ENCODE measurements at regions not wholly inside any gene's neighbourhood (a gene's known extent, or its start where the extent isn't known, plus 50 kb on each side); places are given as distances from the start of the nearest gene placed in this dataset.

- no peak for ATAC-seq (ENCODE audit: insufficient read depth, low FRiP score)
- no peaks in the 10 kb centered on the region for H3K9me3 ChIP-seq (ENCODE audit: control insufficient read depth in 4 of 4, insufficient read depth in 3 of 4, low read length in 3 of 4)
- H3K27me3 ChIP-seq (ENCODE audit: control insufficient read depth in 3 of 3, insufficient read depth in 3 of 3, low read length in 2 of 3) = no peaks in the 10 kb centered on the region
- no peak overlapping the region for H3K4me3 ChIP-seq
- WGBS, 2 donors = 58 to 79% methylated on average over 5 of the region's 5 CpGs
- H3K4me1 ChIP-seq (ENCODE audit: control insufficient read depth in 5 of 5, insufficient read depth in 5 of 5, low read length in 5 of 5) = no peaks in the 10 kb centered on the region
- TF ChIP-seq CTCF (IDR thresholded peaks at IDR 0.05; ENCODE audit: control extremely low read depth, extremely low read depth) = no peak
- no peaks in the 10 kb centered on the region for H3K36me3 ChIP-seq (ENCODE audit: control insufficient read depth in 4 of 4, insufficient read depth in 4 of 4, low read length in 4 of 4)
- DNase-seq = no peak
- H3K27ac ChIP-seq (ENCODE audit: low read depth in 1 of 2, low read length in 1 of 2) = no peak overlapping the region
- no peak overlapping the region for H3K9ac ChIP-seq (ENCODE audit: insufficient read depth in 1 of 2, low read length in 2 of 2)
These were observed 1899.9 kb downstream of the NCAM2 start for GRCh38 chr21:22898051-22898665.

DNA sequence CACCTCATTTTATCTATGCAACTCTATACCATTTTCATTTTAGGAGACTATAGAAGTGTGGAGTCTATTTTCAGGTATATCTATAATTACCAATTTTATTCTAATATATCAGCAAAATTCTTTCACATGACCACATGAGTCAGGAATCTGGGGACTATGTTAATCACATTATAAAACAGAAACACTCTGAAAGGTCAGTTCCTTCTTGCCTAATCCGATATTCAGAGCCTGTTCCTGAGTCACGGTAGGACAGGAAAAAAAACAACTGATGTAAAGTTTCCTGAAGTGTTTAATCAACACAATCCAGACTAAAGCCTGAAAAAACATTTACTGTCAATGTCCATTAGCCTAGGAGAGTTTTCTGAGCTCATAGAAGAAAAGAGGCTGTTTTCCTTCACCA lies 1902.3 kb downstream of the NCAM2 start:
- Histone ChIP-seq H3K9me3 (ENCODE audit: control insufficient read depth in 4 of 4, insufficient read depth in 3 of 4, low read length in 3 of 4) (no peaks in the 10 kb centered on the region), H3K36me3 (ENCODE audit: control insufficient read depth in 4 of 4, insufficient read depth in 4 of 4, low read length in 4 of 4) (no peaks in the 10 kb centered on the region), H3K27me3 (ENCODE audit: control insufficient read depth in 3 of 3, insufficient read depth in 3 of 3, low read length in 2 of 3) (no peaks in the 10 kb centered on the region), H3K27ac (ENCODE audit: low read depth in 1 of 2, low read length in 1 of 2) (no peak overlapping the region), H3K4me1 (ENCODE audit: control insufficient read depth in 5 of 5, insufficient read depth in 5 of 5, low read length in 5 of 5) (no peaks in the 10 kb centered on the region), H3K9ac (ENCODE audit: insufficient read depth in 1 of 2, low read length in 2 of 2) (no peak overlapping the region), H3K4me3 (no peak overlapping the region)
- ATAC-seq (ENCODE audit: insufficient read depth, low FRiP score) (no peak), DNase-seq (peak in 2 of 3 donors; percentile 13 to 14)
- 7 to 10% methylated on average over 2 of the region's 2 CpGs for WGBS, 2 donors
- TF ChIP-seq CTCF (IDR thresholded peaks at IDR 0.05; ENCODE audit: control extremely low read depth, extremely low read depth) = no peak

- Histone ChIP-seq H3K36me3 (ENCODE audit: control insufficient read depth in 4 of 4, insufficient read depth in 4 of 4, low read length in 4 of 4) (no peaks in the 10 kb centered on the region), H3K27ac (ENCODE audit: low read depth in 1 of 2, low read length in 1 of 2) (no peak overlapping the region), H3K9ac (ENCODE audit: insufficient read depth in 1 of 2, low read length in 2 of 2) (no peak overlapping the region), H3K4me3 (no peak overlapping the region), H3K9me3 (ENCODE audit: control insufficient read depth in 4 of 4, insufficient read depth in 3 of 4, low read length in 3 of 4) (no peaks in the 10 kb centered on the region), H3K27me3 (ENCODE audit: control insufficient read depth in 3 of 3, insufficient read depth in 3 of 3, low read length in 2 of 3) (no peaks in the 10 kb centered on the region), H3K4me1 (ENCODE audit: control insufficient read depth in 5 of 5, insufficient read depth in 5 of 5, low read length in 5 of 5) (no peaks in the 10 kb centered on the region)
- ATAC-seq (ENCODE audit: insufficient read depth, low FRiP score) (no peak), DNase-seq (no peak)
- TF ChIP-seq CTCF (IDR thresholded peaks at IDR 0.05; ENCODE audit: control extremely low read depth, extremely low read depth) = no peak
These were observed 1905.6 kb downstream of the NCAM2 start for GRCh38 chr21:22903851-22904250.

DNA sequence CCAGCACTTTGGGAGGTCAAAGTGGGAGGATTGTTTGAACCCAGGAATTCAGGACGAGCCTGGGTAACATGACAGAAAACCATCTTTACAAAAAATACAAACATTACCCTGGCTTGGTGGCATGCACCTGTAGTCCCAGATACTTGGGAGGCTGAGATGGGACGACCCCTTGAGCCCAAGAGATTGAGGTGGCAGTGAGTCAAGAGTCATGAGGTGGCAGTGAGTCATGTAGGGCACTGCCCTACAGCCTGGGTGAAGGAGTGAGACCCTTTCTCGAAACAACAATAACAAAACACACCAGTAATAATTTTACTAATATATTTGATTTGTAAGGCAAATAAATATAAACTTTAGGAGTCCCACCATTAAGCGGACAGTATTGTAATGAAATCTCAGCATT lies 1906.2 kb downstream of the NCAM2 start:
- Histone ChIP-seq H3K4me1 (ENCODE audit: control insufficient read depth in 5 of 5, insufficient read depth in 5 of 5, low read length in 5 of 5) (no peaks in the 10 kb centered on the region), H3K27ac (ENCODE audit: low read depth in 1 of 2, low read length in 1 of 2) (no peak overlapping the region), H3K9ac (ENCODE audit: insufficient read depth in 1 of 2, low read length in 2 of 2) (no peak overlapping the region), H3K27me3 (ENCODE audit: control insufficient read depth in 3 of 3, insufficient read depth in 3 of 3, low read length in 2 of 3) (no peaks in the 10 kb centered on the region), H3K36me3 (ENCODE audit: control insufficient read depth in 4 of 4, insufficient read depth in 4 of 4, low read length in 4 of 4) (no peaks in the 10 kb centered on the region), H3K9me3 (ENCODE audit: control insufficient read depth in 4 of 4, insufficient read depth in 3 of 4, low read length in 3 of 4) (no peaks in the 10 kb centered on the region), H3K4me3 (no peak overlapping the region)
- WGBS, 2 donors = 83 to 93% methylated on average over 4 of the region's 4 CpGs
- ATAC-seq (ENCODE audit: insufficient read depth, low FRiP score) (no peak), DNase-seq (no peak)
- TF ChIP-seq CTCF (IDR thresholded peaks at IDR 0.05; ENCODE audit: control extremely low read depth, extremely low read depth) = no peak

Data from lung (tissue), 11 donors.